Spleen (tissue), 11 donors: ENCODE measurements at regions not wholly inside any gene's neighbourhood (a gene's known extent, or its start where the extent isn't known, plus 50 kb on each side); places are given as distances from the start of the nearest gene placed in this dataset.
"Not testable (repeated sequence)": the region's sequence is repeated elsewhere in the genome, so short reads cannot be mapped to it uniquely, and the experiment has no call there.

ENCODE experiments used
- DNase-seq: peaks from one replicate; pipeline ENCODE4 v3.0.0-alpha.2; 2020
- H3K27ac ChIP-seq, 8 donors: fragments of 200-600 bp; sonication (generic) in 7 of 8; 1 replicate in 4 of 8; 2 replicates in 4 of 8; pipeline versions ENCODE4 v1.5.0 to v1.8.0; 2016 to 2021; ENCODE audit warnings: inconsistent platforms in 4 of 8, mild to moderate bottlenecking in 4 of 8, moderate library complexity in 1 of 8
- H3K27me3 ChIP-seq, 7 donors: fragments of 200-600 bp; sonication (generic) in 6 of 7; replicated peaks in 1 of 7; 1 replicate in 4 of 7; 2 replicates in 3 of 7; pipeline versions ENCODE4 v1.5.0 to v1.8.0; 2016 to 2021; ENCODE audit warnings: inconsistent platforms in 3 of 7, mild to moderate bottlenecking in 1 of 7
- H3K36me3 ChIP-seq, 6 donors: fragments of 200-600 bp; sonication (generic) in 5 of 6; 1 replicate in 4 of 6; 2 replicates in 2 of 6; pipeline versions ENCODE4 v1.5.0 to v1.8.0; 2016 to 2021; ENCODE audit warnings: inconsistent platforms in 2 of 6
- H3K4me1 ChIP-seq, 6 donors: fragments of 200-600 bp; sonication (generic) in 5 of 6; 1 replicate in 3 of 6; 2 replicates in 3 of 6; pipeline versions ENCODE4 v1.5.0 to v1.8.0; 2016 to 2021; ENCODE audit warnings: inconsistent platforms in 3 of 6
- H3K4me3 ChIP-seq, 8 donors: fragments of 200-600 bp; sonication (generic) in 7 of 8; 1 replicate in 4 of 8; 2 replicates in 4 of 8; pipeline versions ENCODE4 v1.5.0 to v1.8.0; 2016 to 2021; ENCODE audit warnings: inconsistent platforms in 4 of 8, mild to moderate bottlenecking in 4 of 8, moderate library complexity in 2 of 8
- H3K9me3 ChIP-seq, 8 donors: fragments of 200-600 bp; sonication (generic) in 7 of 8; 1 replicate in 4 of 8; 2 replicates in 4 of 8; pipeline versions ENCODE4 v1.5.0 to v1.8.0; 2016 to 2021; ENCODE audit warnings: inconsistent platforms in 4 of 8
- CTCF ChIP-seq, 11 experiments: fragments of 200-600 bp in 7 of 11; fragments of 450-650 bp in 4 of 11; sonication (generic) in 4 of 11; IDR thresholded peaks in 8 of 11; conservative IDR thresholded peaks in 3 of 11; 1 replicate in 7 of 11; 2 replicates in 4 of 11; pipeline versions ENCODE4 v1.4.0 to v1.8.0; 2016 to 2021; ENCODE audit warnings: antibody characterized with exemption in 11 of 11, inconsistent platforms in 4 of 11, mild to moderate bottlenecking in 1 of 11
- POLR2A ChIP-seq, 3 donors: fragments of 450-650 bp; IDR thresholded peaks; one replicate each; pipeline ENCODE4 v1.5.1; 2017; ENCODE audit warnings: antibody characterized with exemption in 3 of 3, mild to moderate bottlenecking in 1 of 3
- POLR2AphosphoS5 ChIP-seq, 3 donors: sonication (generic); formaldehyde crosslinking; IDR thresholded peaks; one replicate each; pipeline ENCODE4 v1.5.1; 2017; ENCODE audit warnings: antibody characterized with exemption in 3 of 3
- WGBS, 5 donors: extraction: QIAGEN DNeasy Blood & Tissue Kit in 3 of 5; methylation state at CpG; one replicate each; pipeline versions ENCODE4 v1.1.5 to v1.1.7; 2013 to 2018; 5-methylcytosine and 5-hydroxymethylcytosine counted together
- intact Hi-C: fragments of 100-400 bp; cut with DNase I; formaldehyde crosslinking; loops from one replicate; pipeline ENCODE4 v1.15.0; 2023; ENCODE audit warnings: low total_unique reads
- donor health status: healthy with polysubstance abuse.
- donor health status: DM: no; HTN: no; CAD: no; lungs with moderate emphysema.
- donor health status: DM: no; HTN: no; CAD: no.
- donor health status: Bipolar disorder and iron deficiency.
- donor health status: healthy.
- donor health status: DM: no; HTN: no; CAD: no.
- donor health status: DM: yes; HTN: yes; CAD: no.

GRCh38 chr4:154119317-154119716 lies 330.4 kb upstream of the SFRP2 start:
- H3K4me1 ChIP-seq, result no peaks in the 10 kb centered on the region
- no peaks in the 10 kb centered on the region for H3K27me3 ChIP-seq
- no peak for TF ChIP-seq CTCF (IDR thresholded peaks at IDR 0.05 in 8 of 11, conservative IDR thresholded peaks at IDR 0.05 in 3 of 11)
- no peak overlapping the region for H3K4me3 ChIP-seq
- H3K9me3 ChIP-seq, result peaks cover 0 to 3% (median 0%) of the 10 kb centered on the region in 8 donors
- no peaks in the 10 kb centered on the region for H3K36me3 ChIP-seq
- no peak for DNase-seq
- intact Hi-C loops, result no loop called here
- H3K27ac ChIP-seq, result no peak overlapping the region
- 70 to 83% (median 75%) methylated on average over 5 of the region's 5 CpGs for WGBS, 5 donors

- 75 to 86% (median 82%) methylated on average over 9 of the region's 9 CpGs for WGBS, 5 donors
- H3K27ac ChIP-seq, H3K4me1 ChIP-seq, H3K4me3 ChIP-seq, DNase-seq, H3K36me3 ChIP-seq, H3K27me3 ChIP-seq, intact Hi-C loops: not testable (repeated sequence)
- H3K9me3 ChIP-seq, result peaks cover 0 to 16% (median 6%) of the 10 kb centered on the region in 8 donors
Measured at GRCh38 chr4:154117726-154118125, 328.8 kb upstream of the SFRP2 start.

GRCh38 chr4:154107337-154107736 lies 318.5 kb upstream of the SFRP2 start:
- no peak for DNase-seq
- H3K4me3 ChIP-seq, result no peak overlapping the region
- no peaks in the 10 kb centered on the region for H3K36me3 ChIP-seq
- no peak overlapping the region for H3K27ac ChIP-seq
- no peak for TF ChIP-seq POLR2A (IDR thresholded peaks at IDR 0.05)
- no peak for TF ChIP-seq CTCF (IDR thresholded peaks at IDR 0.05 in 8 of 11, conservative IDR thresholded peaks at IDR 0.05 in 3 of 11)
- no peak for TF ChIP-seq POLR2AphosphoS5 (IDR thresholded peaks at IDR 0.05)
- peaks cover 0 to 21% (median 8%) of the 10 kb centered on the region in 8 donors for H3K9me3 ChIP-seq
- no peaks in the 10 kb centered on the region for H3K4me1 ChIP-seq
- 90 to 100% (median 92%) methylated on average over 2 of the region's 2 CpGs for WGBS, 5 donors
- peaks cover 0 to 8% (median 0%) of the 10 kb centered on the region in 7 donors for H3K27me3 ChIP-seq
- intact Hi-C loops, result no loop called here

- intact Hi-C loops, result no loop called here
- no peak for DNase-seq
- Histone ChIP-seq H3K27ac (no peak overlapping the region), H3K4me3 (no peak overlapping the region), H3K4me1 (no peaks in the 10 kb centered on the region), H3K36me3 (no peaks in the 10 kb centered on the region), H3K9me3 (no peaks in the 10 kb centered on the region), H3K27me3 (no peaks in the 10 kb centered on the region)
- 22 to 36% (median 32%) methylated on average over 2 of the region's 2 CpGs for WGBS, 5 donors
- TF ChIP-seq POLR2A (IDR thresholded peaks at IDR 0.05) (no peak), POLR2AphosphoS5 (IDR thresholded peaks at IDR 0.05) (no peak), CTCF (IDR thresholded peaks at IDR 0.05 in 8 of 11, conservative IDR thresholded peaks at IDR 0.05 in 3 of 11) (no peak)
Measured at GRCh38 chr4:154088741-154089140, 299.9 kb upstream of the SFRP2 start.

GRCh38 chr4:154086247-154086646 lies 297.4 kb upstream of the SFRP2 start:
- 25 to 47% (median 44%) methylated on average over 3 of the region's 3 CpGs for WGBS, 5 donors
- no peak overlapping the region for H3K27ac ChIP-seq

More at GRCh38 chr4:154086247-154086646, 297.4 kb upstream of the SFRP2 start:
- Histone ChIP-seq H3K36me3 (no peaks in the 10 kb centered on the region), H3K27me3 (no peaks in the 10 kb centered on the region), H3K4me3 (no peak overlapping the region), H3K9me3 (no peaks in the 10 kb centered on the region), H3K4me1 (no peaks in the 10 kb centered on the region)
- DNase-seq, result no peak
- intact Hi-C loops, result no loop called here
- TF ChIP-seq CTCF (IDR thresholded peaks at IDR 0.05 in 8 of 11, conservative IDR thresholded peaks at IDR 0.05 in 3 of 11) (no peak), POLR2A (IDR thresholded peaks at IDR 0.05) (no peak), POLR2AphosphoS5 (IDR thresholded peaks at IDR 0.05) (no peak)
